ENCODE measurements at regions not wholly inside any gene's neighbourhood (a gene's known extent, or its start where the extent isn't known, plus 50 kb on each side); places are given as distances from the start of the nearest gene placed in this dataset.

DNA sequence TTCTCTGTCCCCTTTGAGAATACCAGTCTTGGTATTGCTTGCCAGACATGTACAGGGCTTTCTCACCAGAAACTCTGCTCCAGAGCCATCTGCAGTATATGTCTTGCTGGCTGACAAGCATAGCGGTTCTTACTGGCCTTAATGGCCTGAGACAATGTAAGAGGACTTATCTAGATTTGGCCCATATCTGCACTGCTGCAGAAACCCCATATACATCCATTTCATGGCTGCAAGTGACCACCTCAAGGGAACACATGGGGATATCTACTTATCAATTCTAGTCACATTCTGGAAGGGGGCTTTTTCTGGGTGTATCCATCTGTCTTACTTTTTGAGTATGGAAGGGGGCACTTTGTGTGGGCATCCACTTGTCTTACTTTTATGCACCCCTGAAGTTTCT, 375.5 kb upstream of the RBMY1B start:
- Histone ChIP-seq H3K4me1 (no peaks in the 10 kb centered on the region), H3K9me3 (no peaks in the 10 kb centered on the region), H3K27me3 (no peaks in the 10 kb centered on the region), H3K36me3 (no peaks in the 10 kb centered on the region), H3K4me3 (no peak overlapping the region), H3K27ac (no peak overlapping the region)
- DNase-seq: no peak
- intact Hi-C loops (cut with DNase I; ENCODE audit: low total_unique reads) (no loop called here), in situ Hi-C loops (cut with MboI; ENCODE audit: low pct_ligation_motif_present in 1 of 4, low pct_unique_long_range_greater_than_20kb in 1 of 4, low sequenced_read_pairs in 3 of 4) (no loop called here)
- no CpG with 5 or more reads among the region's 1 CpG for WGBS, 2 donors (ENCODE audit: low coverage in 1 of 2)
- no peak for TF ChIP-seq POLR2A (IDR thresholded peaks at IDR 0.05)

DNA sequence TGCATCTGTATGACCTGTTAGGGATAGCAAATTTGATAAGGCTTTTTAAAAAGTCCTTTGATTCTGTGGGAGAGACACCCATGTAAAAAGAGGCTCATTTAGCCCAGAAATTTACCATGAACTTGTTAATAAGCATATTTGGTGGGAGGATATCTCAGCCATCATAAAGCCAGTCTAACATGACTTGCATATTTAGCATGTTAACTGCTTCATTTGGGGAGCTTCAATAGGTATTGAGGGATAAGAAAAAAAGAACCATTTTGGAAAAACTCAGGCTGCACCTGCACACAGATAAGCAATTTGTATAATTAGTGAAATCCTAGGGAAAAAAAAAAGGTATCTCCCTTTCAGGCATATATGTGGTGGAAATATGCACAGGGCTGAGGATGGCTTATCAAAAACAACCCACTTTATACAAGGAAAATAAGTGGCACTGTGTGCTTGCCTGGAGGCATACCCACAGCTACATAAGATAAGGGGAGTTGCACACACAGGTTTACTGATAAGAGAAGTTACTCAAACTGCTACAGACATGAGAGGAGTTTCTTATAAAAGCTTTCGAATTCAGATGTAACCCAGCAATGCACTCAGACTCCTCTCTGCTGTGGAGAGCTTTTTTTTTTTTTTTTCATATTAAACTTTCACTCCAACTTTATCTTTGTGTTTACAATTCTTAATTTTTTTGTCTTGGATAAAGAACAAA, 372.9 kb upstream of the RBMY1B start:
- intact Hi-C loops (cut with DNase I; ENCODE audit: low total_unique reads): no loop called here
- no peak for DNase-seq
- H3K4me3 ChIP-seq: no peak overlapping the region
- no peak overlapping the region for H3K27ac ChIP-seq
- no peaks in the 10 kb centered on the region for H3K36me3 ChIP-seq
- H3K9me3 ChIP-seq: no peaks in the 10 kb centered on the region
- 20% methylated on average over 1 of the region's 1 CpG; no CpG with 5 or more reads in 1 of the 2 donors for WGBS, 2 donors (ENCODE audit: low coverage in 1 of 2)
- no peaks in the 10 kb centered on the region for H3K27me3 ChIP-seq
- in situ Hi-C loops (cut with MboI; ENCODE audit: low pct_ligation_motif_present in 1 of 4, low pct_unique_long_range_greater_than_20kb in 1 of 4, low sequenced_read_pairs in 3 of 4): no loop called here
- no peaks in the 10 kb centered on the region for H3K4me1 ChIP-seq
- TF ChIP-seq, protein P1, sequence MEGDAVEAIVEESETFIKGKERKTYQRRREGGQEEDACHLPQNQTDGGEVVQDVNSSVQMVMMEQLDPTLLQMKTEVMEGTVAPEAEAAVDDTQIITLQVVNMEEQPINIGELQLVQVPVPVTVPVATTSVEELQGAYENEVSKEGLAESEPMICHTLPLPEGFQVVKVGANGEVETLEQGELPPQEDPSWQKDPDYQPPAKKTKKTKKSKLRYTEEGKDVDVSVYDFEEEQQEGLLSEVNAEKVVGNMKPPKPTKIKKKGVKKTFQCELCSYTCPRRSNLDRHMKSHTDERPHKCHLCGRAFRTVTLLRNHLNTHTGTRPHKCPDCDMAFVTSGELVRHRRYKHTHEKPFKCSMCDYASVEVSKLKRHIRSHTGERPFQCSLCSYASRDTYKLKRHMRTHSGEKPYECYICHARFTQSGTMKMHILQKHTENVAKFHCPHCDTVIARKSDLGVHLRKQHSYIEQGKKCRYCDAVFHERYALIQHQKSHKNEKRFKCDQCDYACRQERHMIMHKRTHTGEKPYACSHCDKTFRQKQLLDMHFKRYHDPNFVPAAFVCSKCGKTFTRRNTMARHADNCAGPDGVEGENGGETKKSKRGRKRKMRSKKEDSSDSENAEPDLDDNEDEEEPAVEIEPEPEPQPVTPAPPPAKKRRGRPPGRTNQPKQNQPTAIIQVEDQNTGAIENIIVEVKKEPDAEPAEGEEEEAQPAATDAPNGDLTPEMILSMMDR (IDR thresholded peaks at IDR 0.05): no peak
- no peak for TF ChIP-seq POLR2A (IDR thresholded peaks at IDR 0.05)
- no peak for TF ChIP-seq EP300 (IDR thresholded peaks at IDR 0.05; ENCODE audit: low read depth)
- TF ChIP-seq POLR2AphosphoS5 (IDR thresholded peaks at IDR 0.05): no peak

DNA sequence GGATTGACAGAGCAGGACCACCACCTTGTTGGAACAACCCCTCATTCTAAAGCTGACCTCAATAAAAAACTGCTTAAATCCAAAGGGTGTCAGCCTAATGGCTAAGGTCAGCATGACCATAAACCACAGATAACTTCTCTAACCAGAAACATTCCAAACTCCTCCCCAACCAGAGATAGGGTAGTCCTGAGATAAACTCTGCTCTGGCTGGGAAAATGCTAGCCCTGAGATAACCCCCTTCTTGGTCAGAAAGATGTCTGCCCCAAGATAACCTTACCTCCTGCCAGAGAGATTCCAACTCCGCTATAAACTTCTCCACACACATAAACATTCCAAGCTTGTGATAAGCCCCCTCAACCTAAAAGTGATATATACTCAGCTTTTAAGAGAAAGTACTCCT, 364.8 kb upstream of the RBMY1B start:
- Histone ChIP-seq H3K36me3 (no peaks in the 10 kb centered on the region), H3K27ac (no peak overlapping the region), H3K4me1 (no peaks in the 10 kb centered on the region), H3K4me3 (no peak overlapping the region), H3K9me3 (no peaks in the 10 kb centered on the region), H3K27me3 (no peaks in the 10 kb centered on the region)
- DNase-seq: no peak
- in situ Hi-C loops (cut with MboI; ENCODE audit: low pct_ligation_motif_present in 1 of 4, low pct_unique_long_range_greater_than_20kb in 1 of 4, low sequenced_read_pairs in 3 of 4): no loop called here
- intact Hi-C loops (cut with DNase I; ENCODE audit: low total_unique reads): no loop called here
- no CpG with 5 or more reads among the region's 1 CpG for WGBS, 2 donors (ENCODE audit: low coverage in 1 of 2)
- TF ChIP-seq POLR2AphosphoS5 (IDR thresholded peaks at IDR 0.05): no peak
- TF ChIP-seq POLR2A (IDR thresholded peaks at IDR 0.05): no peak
- TF ChIP-seq, protein P1 (IDR thresholded peaks at IDR 0.05): no peak
- TF ChIP-seq EP300 (IDR thresholded peaks at IDR 0.05; ENCODE audit: low read depth): no peak

DNA sequence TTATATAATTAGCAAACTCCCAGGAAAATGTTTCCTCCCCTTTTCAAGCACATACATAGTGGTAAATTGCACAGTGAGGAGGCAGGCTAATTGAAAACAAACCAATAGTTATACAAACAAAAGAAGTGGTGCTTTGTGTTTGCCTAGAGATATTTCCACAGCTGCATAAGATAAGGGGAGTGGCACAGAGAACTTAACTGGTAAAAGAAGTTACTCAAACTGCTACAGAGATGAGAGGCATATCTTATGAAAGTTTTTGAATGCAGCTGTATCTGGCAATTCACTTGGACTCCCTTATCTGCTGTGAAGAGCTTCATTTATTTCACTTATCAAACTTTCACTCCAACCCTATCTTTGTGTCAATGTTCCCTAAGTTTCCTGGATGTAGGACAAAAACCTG, 361.2 kb upstream of the RBMY1B start:
- Histone ChIP-seq H3K36me3 (no peaks in the 10 kb centered on the region), H3K4me1 (no peaks in the 10 kb centered on the region), H3K9me3 (no peaks in the 10 kb centered on the region), H3K27ac (no peak overlapping the region), H3K4me3 (no peak overlapping the region), H3K27me3 (no peaks in the 10 kb centered on the region)
- in situ Hi-C loops (cut with MboI; ENCODE audit: low pct_ligation_motif_present in 1 of 4, low pct_unique_long_range_greater_than_20kb in 1 of 4, low sequenced_read_pairs in 3 of 4) (no loop called here), intact Hi-C loops (cut with DNase I; ENCODE audit: low total_unique reads) (no loop called here)
- DNase-seq: no peak
- no peak for TF ChIP-seq POLR2AphosphoS5 (IDR thresholded peaks at IDR 0.05)
- no peak for TF ChIP-seq EP300 (IDR thresholded peaks at IDR 0.05; ENCODE audit: low read depth)
- TF ChIP-seq, protein P1 (IDR thresholded peaks at IDR 0.05): no peak
- no peak for TF ChIP-seq POLR2A (IDR thresholded peaks at IDR 0.05)

DNA sequence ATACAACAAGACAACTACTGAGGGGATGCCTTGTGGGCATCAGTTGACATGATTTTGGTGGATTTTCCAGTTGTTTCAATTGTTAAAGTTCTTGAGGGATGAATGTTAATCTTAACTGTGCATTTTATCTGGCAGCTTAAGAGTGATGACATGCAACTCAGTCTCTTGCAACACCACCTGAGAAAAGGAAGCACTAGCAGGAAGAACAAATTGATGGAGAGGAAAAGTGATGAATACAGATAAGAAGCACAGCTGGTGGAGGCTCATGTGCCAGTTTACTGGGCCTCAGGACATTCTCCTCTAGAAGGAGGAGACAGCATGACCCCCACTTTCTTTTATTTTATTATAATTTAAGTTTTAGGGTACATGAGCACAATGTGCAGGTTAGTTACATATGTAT, 341.3 kb upstream of the RBMY1B start:
- no peak overlapping the region for H3K4me3 ChIP-seq

More for the DNA sequence above, 341.3 kb upstream of the RBMY1B start:
- intact Hi-C loops (cut with DNase I; ENCODE audit: low total_unique reads): no loop called here
- DNase-seq: no peak
- no peak overlapping the region for H3K27ac ChIP-seq
- H3K36me3 ChIP-seq: no peaks in the 10 kb centered on the region
- H3K9me3 ChIP-seq: no peaks in the 10 kb centered on the region
- H3K4me1 ChIP-seq: peaks cover 0 to 4% (median 2%) of the 10 kb centered on the region in 4 donors
- no peaks in the 10 kb centered on the region for H3K27me3 ChIP-seq
- TF ChIP-seq EP300 (IDR thresholded peaks at IDR 0.05; ENCODE audit: low read depth) (no peak), POLR2AphosphoS5 (IDR thresholded peaks at IDR 0.05) (no peak), POLR2A (IDR thresholded peaks at IDR 0.05) (no peak)
- TF ChIP-seq, protein P1 (IDR thresholded peaks at IDR 0.05): no peak
- in situ Hi-C loops (cut with MboI; ENCODE audit: low pct_ligation_motif_present in 1 of 4, low pct_unique_long_range_greater_than_20kb in 1 of 4, low sequenced_read_pairs in 3 of 4): no loop called here
